Lung (tissue), 11 donors: ENCODE measurements at regions not wholly inside any gene's neighbourhood (a gene's known extent, or its start where the extent isn't known, plus 50 kb on each side); places are given as distances from the start of the nearest gene placed in this dataset.

Source experiments
- ATAC-seq: fragments of 200-7000 bp; cut with Tn5 transposase; one replicate; pipeline ENCODE4 v1.9.1; 2020; ENCODE audit warnings: moderate number of reproducible peaks; ENCODE audit not compliant: insufficient read depth, low FRiP score
- DNase-seq, 3 donors: peaks; one replicate each; pipeline ENCODE4 v3.0.0-alpha.2; 2013 to 2017
- H3K27ac ChIP-seq, 2 donors: one replicate each; pipeline ENCODE4 v1.5.1; 2013; ENCODE audit warnings: mild to moderate bottlenecking in 2 of 2, moderate library complexity in 2 of 2, control low read depth in 1 of 2, inconsistent platforms in 1 of 2, low read depth in 1 of 2, low read length in 1 of 2
- H3K27me3 ChIP-seq, 3 donors: one replicate each; pipeline ENCODE4 v1.5.1; 2013; ENCODE audit warnings: low read length in 2 of 3; ENCODE audit not compliant: control insufficient read depth in 3 of 3, insufficient read depth in 3 of 3
- H3K36me3 ChIP-seq, 4 donors: one replicate each; pipeline ENCODE4 v1.5.1; 2013; ENCODE audit warnings: low read length in 4 of 4, mild to moderate bottlenecking in 1 of 4, moderate library complexity in 1 of 4; ENCODE audit not compliant: control insufficient read depth in 4 of 4, insufficient read depth in 4 of 4
- H3K4me1 ChIP-seq, 5 donors: one replicate each; pipeline ENCODE4 v1.5.1; 2013; ENCODE audit warnings: low read length in 5 of 5, mild to moderate bottlenecking in 2 of 5, moderate library complexity in 1 of 5; ENCODE audit not compliant: control insufficient read depth in 5 of 5, insufficient read depth in 5 of 5
- H3K4me3 ChIP-seq: one replicate; pipeline ENCODE4 v1.5.1; 2013; ENCODE audit warnings: mild to moderate bottlenecking, control low read depth, moderate library complexity
- H3K9ac ChIP-seq, 2 donors: one replicate each; pipeline ENCODE4 v1.5.1; 2013; ENCODE audit warnings: low read length in 2 of 2, control low read depth in 1 of 2; ENCODE audit not compliant: insufficient read depth in 1 of 2
- H3K9me3 ChIP-seq, 4 donors: one replicate each; pipeline ENCODE4 v1.5.1; 2013; ENCODE audit warnings: low read length in 3 of 4, mild to moderate bottlenecking in 1 of 4, moderate library complexity in 1 of 4; ENCODE audit not compliant: control insufficient read depth in 4 of 4, insufficient read depth in 3 of 4
- CTCF ChIP-seq: IDR thresholded peaks from 2 replicates; pipeline ENCODE4 v1.5.1; 2012; ENCODE audit warnings: mild to moderate bottlenecking; ENCODE audit errors: control extremely low read depth, extremely low read depth
- WGBS, 2 donors: extraction: QIAGEN DNeasy Blood & Tissue Kit; methylation state at CpG; one replicate each; pipeline ENCODE4 v1.1.7; 2013; 5-methylcytosine and 5-hydroxymethylcytosine counted together
- donor health status: control.
- donor health status: control.
- donor health status: Bipolar disorder and iron deficiency.
- donor health status: healthy.
- donor health status: DM: yes; HTN: yes; CAD: no.

DNA sequence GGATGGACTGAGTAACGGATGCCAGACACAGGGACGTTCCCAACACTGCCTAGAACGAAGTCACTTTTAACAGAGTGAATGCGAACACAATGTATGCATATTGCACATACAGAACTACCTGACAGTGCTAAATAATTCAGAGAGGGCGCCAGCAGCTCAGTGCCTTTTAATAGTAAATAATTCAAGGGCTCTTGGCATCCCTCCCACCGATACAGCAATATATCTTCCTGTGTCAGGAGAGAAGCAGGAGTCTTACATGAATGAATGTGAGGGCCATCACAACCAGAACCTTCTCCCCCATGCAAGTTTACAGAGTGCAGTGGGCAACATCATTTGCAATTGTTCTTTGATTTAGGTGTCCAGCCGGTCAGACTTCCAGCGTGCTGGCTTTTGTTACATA lies 88.4 kb upstream of the KCNG1 start:
- 53 to 64% methylated on average over 8 of the region's 8 CpGs for WGBS, 2 donors
- ATAC-seq: no peak
- no peak for TF ChIP-seq CTCF
- Histone ChIP-seq H3K9me3 (no peaks in the 10 kb centered on the region), H3K27ac (no peak overlapping the region), H3K27me3 (peaks cover 0 to 4% (median 4%) of the 10 kb centered on the region in 3 donors), H3K36me3 (no peaks in the 10 kb centered on the region), H3K4me1 (no peaks in the 10 kb centered on the region), H3K4me3 (no peak overlapping the region), H3K9ac (no peak overlapping the region)
- DNase-seq: no peak

- Histone ChIP-seq H3K27ac (no peak overlapping the region), H3K36me3 (no peaks in the 10 kb centered on the region), H3K4me1 (no peaks in the 10 kb centered on the region), H3K9me3 (no peaks in the 10 kb centered on the region), H3K4me3 (no peak overlapping the region), H3K9ac (no peak overlapping the region), H3K27me3 (peaks cover 0 to 4% (median 4%) of the 10 kb centered on the region in 3 donors)
- DNase-seq (no peak), ATAC-seq (no peak)
- no peak for TF ChIP-seq CTCF
- 88 to 90% methylated on average over 13 of the region's 13 CpGs for WGBS, 2 donors
Measured at GRCh38 chr20:51108638-51109363, 85.9 kb upstream of the KCNG1 start.

- Histone ChIP-seq H3K27me3 (peaks cover 0 to 4% (median 4%) of the 10 kb centered on the region in 3 donors), H3K4me1 (no peaks in the 10 kb centered on the region), H3K36me3 (no peaks in the 10 kb centered on the region), H3K27ac (no peak overlapping the region), H3K4me3 (no peak overlapping the region), H3K9ac (no peak overlapping the region), H3K9me3 (peaks cover 0 to 4% (median 0%) of the 10 kb centered on the region in 4 donors)
- TF ChIP-seq CTCF: no peak
- ATAC-seq (no peak), DNase-seq (no peak)
- WGBS, 2 donors: 75 to 84% methylated on average over 3 of the region's 3 CpGs
Measured at GRCh38 chr20:51106011-51106410, 83.1 kb upstream of the KCNG1 start.
